Keratinocyte (primary cell): ENCODE measurements at regions not wholly inside any gene's neighbourhood (a gene's known extent, or its start where the extent isn't known, plus 50 kb on each side); places are given as distances from the start of the nearest gene placed in this dataset.

Source experiments
- DNase-seq: peaks from one replicate; pipeline ENCODE4 v3.0.0-alpha.2; 2011; ENCODE audit warnings: low read depth, missing footprints, low spot score
- FAIRE-seq: peaks from 2 replicates; lab custom pipeline; 2011; peaks lifted over from hg19 to GRCh38; lab: Jason Lieb, UNC
- H2AFZ ChIP-seq: 2 replicates; pipeline ENCODE4 v1.6.0; 2012; ENCODE audit warnings: low read length, control low read depth, inconsistent platforms; ENCODE audit not compliant: control insufficient read depth
- H3K27ac ChIP-seq: 2 replicates; pipeline ENCODE4 v1.5.1; 2011; ENCODE audit warnings: low read length; ENCODE audit not compliant: control insufficient read depth, insufficient read depth
- H3K27me3 ChIP-seq: 3 replicates; pipeline ENCODE4 v1.6.0; 2011; ENCODE audit warnings: low read length; ENCODE audit not compliant: control insufficient read depth, insufficient read depth; ENCODE audit errors: extremely low read depth
- H3K36me3 ChIP-seq, 2 experiments: 2 replicates in 1 of 2; 3 replicates in 1 of 2; pipeline ENCODE4 v1.5.1; 2011; ENCODE audit warnings: low read length in 2 of 2, mild to moderate bottlenecking in 1 of 2; ENCODE audit not compliant: control insufficient read depth in 2 of 2, insufficient read depth in 2 of 2; ENCODE audit errors: extremely low read depth in 1 of 2
- H3K4me1 ChIP-seq: 3 replicates; pipeline ENCODE4 v1.5.1; 2011; ENCODE audit warnings: low read length; ENCODE audit not compliant: control insufficient read depth, insufficient read depth; ENCODE audit errors: extremely low read depth
- H3K4me2 ChIP-seq: 3 replicates; pipeline ENCODE4 v1.6.0; 2011; ENCODE audit warnings: low read depth, low read length; ENCODE audit not compliant: control insufficient read depth, insufficient read depth; ENCODE audit errors: extremely low read depth
- H3K4me3 ChIP-seq, 3 experiments: fragments of 200-600 bp in 1 of 3; sonication (generic) in 1 of 3; 2 replicates in 2 of 3; 3 replicates in 1 of 3; pipeline ENCODE4 v1.5.1; 2011 to 2016; ENCODE audit warnings: low read length in 3 of 3, mild to moderate bottlenecking in 3 of 3, control low read depth in 2 of 3, inconsistent platforms in 1 of 3, low read depth in 1 of 3, mixed read lengths in 1 of 3, mixed run types in 1 of 3, moderate library complexity in 1 of 3; ENCODE audit not compliant: control insufficient read depth in 2 of 3, insufficient read depth in 2 of 3; ENCODE audit errors: extremely low read depth in 1 of 3
- H3K79me2 ChIP-seq: 2 replicates; pipeline ENCODE4 v1.6.0; 2012; ENCODE audit warnings: low read length; ENCODE audit not compliant: control insufficient read depth, insufficient read depth
- H3K9ac ChIP-seq: 3 replicates; pipeline ENCODE4 v1.6.0; 2011; ENCODE audit warnings: low read length; ENCODE audit not compliant: control insufficient read depth, insufficient read depth; ENCODE audit errors: extremely low read depth
- H3K9me1 ChIP-seq: 3 replicates; pipeline ENCODE4 v1.6.0; 2011; ENCODE audit warnings: low read length; ENCODE audit not compliant: control insufficient read depth, insufficient read depth; ENCODE audit errors: extremely low read depth
- H3K9me3 ChIP-seq: 2 replicates; pipeline ENCODE4 v1.5.1; 2012; ENCODE audit warnings: low read depth, low read length; ENCODE audit not compliant: control insufficient read depth
- H4K20me1 ChIP-seq: 3 replicates; pipeline ENCODE4 v1.6.0; 2011; ENCODE audit warnings: low read length; ENCODE audit not compliant: control insufficient read depth, insufficient read depth; ENCODE audit errors: extremely low read depth
- EZH2 ChIP-seq: IDR thresholded peaks from one replicate; pipeline ENCODE4 v1.6.1; 2012; ENCODE audit warnings: inconsistent platforms, mild to moderate bottlenecking, low read length, moderate library complexity
- dilution Hi-C: fragments of 300-500 bp; cut with MboI; formaldehyde crosslinking; loops from one replicate; pipeline ENCODE4 v1.7.0; 2020; ENCODE audit warnings: low sequenced_read_pairs; ENCODE audit not compliant: extremely low pct_ligation_motif_present
- TF ChIP-seq, protein P1 (sequence below), 3 experiments: IDR thresholded peaks in 1 of 3; conservative IDR thresholded peaks in 1 of 3; optimal IDR thresholded peaks in 1 of 3; 2 replicates in 2 of 3; 3 replicates in 1 of 3; pipeline versions ENCODE3 to v1.5.1; 2011; ENCODE audit warnings: low read length in 3 of 3, mild to moderate bottlenecking in 3 of 3, moderate library complexity in 2 of 3, control low read depth in 1 of 3, inconsistent platforms in 1 of 3; ENCODE audit not compliant: insufficient read depth in 2 of 3; ENCODE audit errors: extremely low read depth in 1 of 3

DNA sequence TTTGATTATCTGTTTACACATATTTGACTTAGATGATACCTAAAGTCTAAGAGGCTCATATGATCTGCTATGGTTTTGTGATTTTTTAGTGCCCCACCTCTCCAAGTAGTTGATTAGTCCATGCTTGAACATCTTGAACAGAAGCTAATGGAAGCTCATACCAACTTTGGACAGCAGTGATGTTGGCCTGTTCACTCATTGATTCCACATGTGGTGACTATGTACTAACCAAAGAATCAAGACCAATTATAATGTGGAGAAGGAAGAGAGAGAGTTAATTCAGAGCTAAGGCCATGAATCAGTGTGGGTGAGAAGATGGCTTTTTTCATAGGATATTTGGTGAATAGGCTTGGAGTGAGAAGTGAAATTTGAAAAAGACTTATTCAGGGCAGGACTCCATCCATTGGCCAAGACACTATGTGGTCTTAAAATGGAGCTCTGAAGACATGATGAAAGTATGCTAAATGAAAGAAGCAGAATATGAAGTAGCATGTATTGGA, 178.3 kb upstream of the TWIST2 start:
- FAIRE-seq (no peak), DNase-seq (no peak)
- Histone ChIP-seq H3K4me1 (peaks cover 16% of the 10 kb centered on the region), H3K27me3 (peaks cover 3% of the 10 kb centered on the region), H3K27ac (no peak overlapping the region), H2AFZ (no peak overlapping the region), H3K9me1 (no peaks in the 10 kb centered on the region), H3K4me3 (no peak overlapping the region), H4K20me1 (no peaks in the 10 kb centered on the region), H3K79me2 (no peaks in the 10 kb centered on the region), H3K4me2 (no peak overlapping the region), H3K9me3 (no peaks in the 10 kb centered on the region), H3K36me3 (no peaks in the 10 kb centered on the region), H3K9ac (no peak overlapping the region)
- TF ChIP-seq, protein P1, sequence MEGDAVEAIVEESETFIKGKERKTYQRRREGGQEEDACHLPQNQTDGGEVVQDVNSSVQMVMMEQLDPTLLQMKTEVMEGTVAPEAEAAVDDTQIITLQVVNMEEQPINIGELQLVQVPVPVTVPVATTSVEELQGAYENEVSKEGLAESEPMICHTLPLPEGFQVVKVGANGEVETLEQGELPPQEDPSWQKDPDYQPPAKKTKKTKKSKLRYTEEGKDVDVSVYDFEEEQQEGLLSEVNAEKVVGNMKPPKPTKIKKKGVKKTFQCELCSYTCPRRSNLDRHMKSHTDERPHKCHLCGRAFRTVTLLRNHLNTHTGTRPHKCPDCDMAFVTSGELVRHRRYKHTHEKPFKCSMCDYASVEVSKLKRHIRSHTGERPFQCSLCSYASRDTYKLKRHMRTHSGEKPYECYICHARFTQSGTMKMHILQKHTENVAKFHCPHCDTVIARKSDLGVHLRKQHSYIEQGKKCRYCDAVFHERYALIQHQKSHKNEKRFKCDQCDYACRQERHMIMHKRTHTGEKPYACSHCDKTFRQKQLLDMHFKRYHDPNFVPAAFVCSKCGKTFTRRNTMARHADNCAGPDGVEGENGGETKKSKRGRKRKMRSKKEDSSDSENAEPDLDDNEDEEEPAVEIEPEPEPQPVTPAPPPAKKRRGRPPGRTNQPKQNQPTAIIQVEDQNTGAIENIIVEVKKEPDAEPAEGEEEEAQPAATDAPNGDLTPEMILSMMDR (optimal IDR thresholded peaks at IDR 0.05 in 1 of 3, IDR thresholded peaks at IDR 0.05 in 1 of 3, conservative IDR thresholded peaks at IDR 0.05 in 1 of 3; ENCODE audit: extremely low read depth in 1 of 3, insufficient read depth in 2 of 3, low read length in 3 of 3): no peak
- no peak for TF ChIP-seq EZH2
- dilution Hi-C loops: no loop called here

DNA sequence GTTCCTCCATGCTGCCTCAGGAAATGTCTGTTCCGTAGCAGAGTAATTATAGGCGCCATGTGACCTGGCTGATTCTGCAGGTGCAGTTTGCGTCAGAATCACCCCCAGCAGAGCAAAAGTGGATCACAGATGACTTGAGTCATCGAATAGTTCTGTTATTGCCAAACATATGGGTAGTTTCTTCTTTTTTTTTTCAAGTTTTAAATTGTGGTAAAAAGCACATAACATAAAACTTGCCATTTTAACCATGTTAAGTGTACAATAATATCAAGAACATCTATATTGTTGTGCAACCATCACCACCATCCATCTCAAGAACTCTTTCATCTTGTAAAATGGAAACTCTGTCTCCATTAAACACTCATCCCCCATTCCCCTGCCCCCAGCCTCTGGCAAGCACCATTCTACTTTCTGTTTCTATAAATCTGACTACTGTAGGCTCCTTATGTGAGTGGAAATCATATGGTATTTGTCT, 177.7 kb upstream of the TWIST2 start:
- no peaks in the 10 kb centered on the region for H4K20me1 ChIP-seq
- no peaks in the 10 kb centered on the region for H3K36me3 ChIP-seq
- H3K4me2 ChIP-seq: no peak overlapping the region
- peaks cover 16% of the 10 kb centered on the region for H3K4me1 ChIP-seq
- TF ChIP-seq, protein P1 (optimal IDR thresholded peaks at IDR 0.05 in 1 of 3, IDR thresholded peaks at IDR 0.05 in 1 of 3, conservative IDR thresholded peaks at IDR 0.05 in 1 of 3; ENCODE audit: extremely low read depth in 1 of 3, insufficient read depth in 2 of 3, low read length in 3 of 3): no peak
- no peak for TF ChIP-seq EZH2
- no peaks in the 10 kb centered on the region for H3K79me2 ChIP-seq
- H3K27ac ChIP-seq: no peak overlapping the region
- peaks cover 3% of the 10 kb centered on the region for H3K27me3 ChIP-seq
- dilution Hi-C loops: no loop called here
- no peak overlapping the region for H3K9ac ChIP-seq
- no peaks in the 10 kb centered on the region for H3K9me3 ChIP-seq
- no peaks in the 10 kb centered on the region for H3K9me1 ChIP-seq
- FAIRE-seq (no peak), DNase-seq (no peak)
- H3K4me3 ChIP-seq: no peak overlapping the region
- H2AFZ ChIP-seq: no peak overlapping the region
